PC-3 (cell line): ENCODE measurements at regions not wholly inside any gene's neighbourhood (a gene's known extent, or its start where the extent isn't known, plus 50 kb on each side); places are given as distances from the start of the nearest gene placed in this dataset.

Experiments
- ATAC-seq: fragments of 200-7000 bp; cut with Tn5 transposase; 2 replicates; pipeline ENCODE4 v1.9.1; 2020; ENCODE audit warnings: mild to moderate bottlenecking, moderate library complexity
- BruUV-seq: library from RNA; stranded (reverse); fragments of 400-500 nt; replicated peaks from 2 replicates; lab custom pipeline; 2021; lab: Mats Ljungman, UMichigan
- CTCF ChIA-PET: fragments of 300-600 bp; sonication (Branson Sonifier 250); formaldehyde crosslinking; loops from one replicate; lab custom pipeline; 2022; ENCODE audit warnings: antibody characterized with exemption; lab: Charles Lee
- POLR2A ChIA-PET: fragments of 300-600 bp; sonication (Branson Sonifier 250); formaldehyde crosslinking; loops from one replicate; lab custom pipeline; 2022; ENCODE audit warnings: antibody characterized with exemption; ENCODE audit not compliant: unreplicated experiment; lab: Charles Lee
- DNase-seq: peaks from one replicate; pipeline ENCODE4 v3.0.0-alpha.2; 2015
- H2AFZ ChIP-seq: fragments of 300-600 bp; sonication (generic); 2 replicates; pipeline ENCODE4 v1.6.0; 2016; ENCODE audit warnings: antibody characterized with exemption, low read length
- H3F3A ChIP-seq: fragments of 300-600 bp; sonication (generic); one replicate; pipeline ENCODE4 v1.6.0; 2017; ENCODE audit warnings: antibody characterized with exemption, low read length, control low read depth, mild to moderate bottlenecking; ENCODE audit not compliant: unreplicated experiment
- H3K27ac ChIP-seq: fragments of 300-600 bp; sonication (generic); 2 replicates; pipeline ENCODE4 v1.5.1; 2016; ENCODE audit warnings: mild to moderate bottlenecking, low read length
- H3K27me3 ChIP-seq: fragments of 300-600 bp; sonication (generic); 2 replicates; pipeline ENCODE4 v1.6.1; 2016; ENCODE audit warnings: low read length, mixed read lengths
- H3K36me3 ChIP-seq: fragments of 300-600 bp; sonication (generic); 2 replicates; pipeline ENCODE4 v1.6.1; 2016; ENCODE audit warnings: low read depth, mixed run types, low read length, mixed read lengths
- H3K4me1 ChIP-seq: fragments of 300-600 bp; sonication (generic); 2 replicates; pipeline ENCODE4 v1.5.1; 2016; ENCODE audit warnings: low read length; ENCODE audit not compliant: insufficient read depth
- H3K4me2 ChIP-seq: fragments of 300-600 bp; sonication (generic); 2 replicates; pipeline ENCODE4 v1.6.0; 2016; ENCODE audit warnings: low read length
- H3K4me3 ChIP-seq: fragments of 300-600 bp; sonication (generic); 2 replicates; pipeline ENCODE4 v1.5.1; 2016; ENCODE audit warnings: mild to moderate bottlenecking, low read length, mixed read lengths
- H3K79me2 ChIP-seq: fragments of 300-600 bp; sonication (generic); 2 replicates; pipeline ENCODE4 v1.6.1; 2017; ENCODE audit warnings: low read length, mixed read lengths
- H3K9ac ChIP-seq: fragments of 300-600 bp; sonication (generic); 2 replicates; pipeline ENCODE4 v1.6.0; 2016; ENCODE audit warnings: mild to moderate bottlenecking, low read length
- H3K9me2 ChIP-seq: fragments of 300-600 bp; sonication (generic); replicated peaks from 2 replicates; pipeline ENCODE4 v1.6.1; 2016; ENCODE audit warnings: mixed run types, low read length, mixed read lengths
- H3K9me3 ChIP-seq: fragments of 300-600 bp; sonication (generic); 2 replicates; pipeline ENCODE4 v1.6.1; 2016; ENCODE audit warnings: low read length, mixed read lengths
- H4K20me1 ChIP-seq: fragments of 300-600 bp; sonication (generic); 2 replicates; pipeline ENCODE4 v1.6.1; 2016; ENCODE audit warnings: low read length, mixed read lengths
- CTCF ChIP-seq: fragments of 300-600 bp; sonication (generic); conservative IDR thresholded peaks from 2 replicates; pipeline ENCODE4 v1.5.1; 2017; ENCODE audit warnings: antibody characterized with exemption, low read depth, mild to moderate bottlenecking, low read length
- EZH2 ChIP-seq: fragments of 300-600 bp; sonication (generic); IDR thresholded peaks from one replicate; pipeline ENCODE4 v1.6.1; 2017; ENCODE audit warnings: antibody characterized with exemption, mild to moderate bottlenecking, low read length; ENCODE audit not compliant: unreplicated experiment
- EZH2phosphoT487 ChIP-seq: fragments of 300-600 bp; sonication (generic); IDR thresholded peaks from 2 replicates; pipeline ENCODE4 v1.6.1; 2018; ENCODE audit warnings: mild to moderate bottlenecking, antibody characterized with exemption, low read length, borderline replicate concordance
- intact Hi-C: fragments of 100-400 bp; cut with micrococcal nuclease; formaldehyde crosslinking; loops from 2 replicates; pipeline ENCODE4 v1.9.0; 2023

DNA sequence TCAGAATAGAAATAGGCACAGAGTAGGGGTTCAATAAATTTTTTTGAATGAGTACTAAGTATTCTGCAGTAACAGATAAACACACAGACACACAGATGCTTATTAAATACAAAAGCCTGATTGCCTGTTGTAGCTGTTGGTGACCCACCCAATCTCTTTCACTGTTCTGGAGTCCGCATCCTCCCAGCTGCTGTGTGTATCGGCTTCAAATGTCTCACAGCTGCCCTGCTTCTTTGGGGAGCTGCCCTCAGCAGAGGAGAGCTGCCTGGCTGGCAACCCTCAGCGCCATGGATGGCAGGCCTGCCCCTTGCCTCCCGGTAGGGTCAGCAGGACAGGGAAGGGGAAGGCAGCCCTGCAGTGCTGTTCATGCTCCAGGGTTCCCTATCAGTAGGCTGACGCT lies 50.5 kb upstream of the PRNP start:
- Histone ChIP-seq H3K27ac (no peak overlapping the region), H3K36me3 (no peaks in the 10 kb centered on the region), H3F3A (no peaks in the 10 kb centered on the region), H3K4me2 (no peak overlapping the region), H3K4me1 (peaks cover 12% of the 10 kb centered on the region; the same call in 1 of the 2 replicates), H2AFZ (no peak overlapping the region), H3K79me2 (no peaks in the 10 kb centered on the region), H4K20me1 (no peaks in the 10 kb centered on the region), H3K9me2 (no peaks in the 10 kb centered on the region), H3K27me3 (no peaks in the 10 kb centered on the region), H3K9ac (no peak overlapping the region), H3K4me3 (no peak overlapping the region), H3K9me3 (no peaks in the 10 kb centered on the region)
- CTCF ChIA-PET = no interaction called here
- POLR2A ChIA-PET = no interaction called here
- ATAC-seq = no peak
- DNase-seq = no peak
- TF ChIP-seq CTCF (no peak), EZH2 (no peak), EZH2phosphoT487 (no peak)
- intact Hi-C loops = no loop called here
- BruUV-seq = no TSS peak

GRCh38 chr20:4635342-4635741 lies 50.9 kb upstream of the PRNP start:
- intact Hi-C loops = no loop called here
- TF ChIP-seq EZH2phosphoT487 (no peak), CTCF (no peak), EZH2 (no peak)
- POLR2A ChIA-PET = no interaction called here
- H3K9me2 ChIP-seq = no peaks in the 10 kb centered on the region
- no peak overlapping the region for H2AFZ ChIP-seq
- no TSS peak for BruUV-seq
- H3K9ac ChIP-seq = no peak overlapping the region
- no peaks in the 10 kb centered on the region for H4K20me1 ChIP-seq
- H3F3A ChIP-seq = no peaks in the 10 kb centered on the region
- ATAC-seq (no peak), DNase-seq (no peak)
- no peaks in the 10 kb centered on the region for H3K36me3 ChIP-seq
- H3K4me2 ChIP-seq = no peak overlapping the region
- H3K79me2 ChIP-seq = no peaks in the 10 kb centered on the region
- no peak overlapping the region for H3K27ac ChIP-seq
- H3K4me1 ChIP-seq = peaks cover 12% of the 10 kb centered on the region; the same call in 1 of the 2 replicates
- H3K4me3 ChIP-seq = no peak overlapping the region
- no peaks in the 10 kb centered on the region for H3K9me3 ChIP-seq
- no peaks in the 10 kb centered on the region for H3K27me3 ChIP-seq
- CTCF ChIA-PET = no interaction called here

GRCh38 chr20:4633780-4634179 lies 52.5 kb upstream of the PRNP start:
- Histone ChIP-seq H3K4me2 (peak overlapping the region; percentile 10; the same call in 1 of the 2 replicates), H2AFZ (no peak overlapping the region), H3K9me2 (no peaks in the 10 kb centered on the region), H4K20me1 (no peaks in the 10 kb centered on the region), H3K27ac (no peak overlapping the region), H3K9me3 (no peaks in the 10 kb centered on the region), H3K27me3 (no peaks in the 10 kb centered on the region), H3K4me1 (peaks cover 12% of the 10 kb centered on the region; the same call in 1 of the 2 replicates), H3K79me2 (no peaks in the 10 kb centered on the region), H3K36me3 (no peaks in the 10 kb centered on the region), H3K9ac (no peak overlapping the region), H3K4me3 (no peak overlapping the region), H3F3A (no peaks in the 10 kb centered on the region)
- POLR2A ChIA-PET = no interaction called here
- CTCF ChIA-PET = interaction anchor here (0.6 kb wide), 1 partner anchor 493 kb away, joined by 5 read pairs; the partner anchor contains the start of gene CDS2
- DNase-seq (peak; percentile 55), ATAC-seq (peak; percentile 77)
- intact Hi-C loops = no loop called here
- no TSS peak for BruUV-seq
- no peak for TF ChIP-seq EZH2phosphoT487
- TF ChIP-seq CTCF = no peak
- no peak for TF ChIP-seq EZH2
